DOHH2 (cell line): ENCODE measurements at regions not wholly inside any gene's neighbourhood (a gene's known extent, or its start where the extent isn't known, plus 50 kb on each side); places are given as distances from the start of the nearest gene placed in this dataset.

ENCODE experiments used
- H3F3A ChIP-seq: fragments of 200-600 bp; sonication (generic), shearing (Covaris generic); 2 replicates; pipeline ENCODE4 v1.6.0; 2016; ENCODE audit warnings: antibody characterized with exemption, mild to moderate bottlenecking; ENCODE audit not compliant: control insufficient read depth, insufficient read depth
- H3K27ac ChIP-seq: fragments of 200-600 bp; sonication (generic); 2 replicates; pipeline ENCODE4 v1.5.1; 2014; ENCODE audit warnings: low read depth, mild to moderate bottlenecking, low read length, moderate library complexity
- H3K27me3 ChIP-seq: fragments of 200-600 bp; sonication (generic); 2 replicates; pipeline ENCODE4 v1.6.1; 2014; ENCODE audit warnings: mild to moderate bottlenecking, low read length, mixed read lengths; ENCODE audit not compliant: control insufficient read depth
- H3K36me3 ChIP-seq: fragments of 200-600 bp; sonication (generic); 2 replicates; pipeline ENCODE4 v1.6.1; 2014; ENCODE audit warnings: mild to moderate bottlenecking, low read length, moderate library complexity, mixed read lengths; ENCODE audit not compliant: control insufficient read depth
- H3K4me1 ChIP-seq: fragments of 200-600 bp; sonication (generic); 2 replicates; pipeline ENCODE4 v1.6.1; 2014; ENCODE audit warnings: mild to moderate bottlenecking, low read length, mixed read lengths; ENCODE audit not compliant: control insufficient read depth
- H3K4me2 ChIP-seq: fragments of 200-600 bp; sonication (generic); 2 replicates; pipeline ENCODE4 v1.6.0; 2014; ENCODE audit warnings: mild to moderate bottlenecking, low read length, moderate library complexity
- H3K4me3 ChIP-seq: fragments of 200-600 bp; sonication (generic); 2 replicates; pipeline ENCODE4 v1.5.1; 2014; ENCODE audit warnings: mild to moderate bottlenecking, low read length, mixed read lengths
- H3K79me2 ChIP-seq: fragments of 200-600 bp; sonication (generic); 2 replicates; pipeline ENCODE4 v1.6.1; 2014; ENCODE audit warnings: mild to moderate bottlenecking, low read length, mixed read lengths; ENCODE audit not compliant: control insufficient read depth
- H3K9me2 ChIP-seq: fragments of 200-600 bp; sonication (generic); replicated peaks from 2 replicates; pipeline ENCODE4 v1.6.1; 2014; ENCODE audit warnings: mild to moderate bottlenecking, low read length, mixed read lengths; ENCODE audit not compliant: control insufficient read depth
- H3K9me3 ChIP-seq: fragments of 200-600 bp; sonication (generic); 2 replicates; pipeline ENCODE4 v1.6.1; 2014; ENCODE audit warnings: antibody characterized with exemption, low read length, mixed read lengths; ENCODE audit not compliant: control insufficient read depth, insufficient read depth
- H4K20me1 ChIP-seq: fragments of 200-600 bp; sonication (generic); 2 replicates; pipeline ENCODE4 v1.6.0; 2014; ENCODE audit warnings: low read depth, mild to moderate bottlenecking, antibody characterized with exemption, low read length, moderate library complexity; ENCODE audit not compliant: control insufficient read depth, insufficient read depth
- CTCF ChIP-seq: fragments of 200-600 bp; sonication (generic); IDR thresholded peaks from one replicate; pipeline ENCODE4 v1.5.1; 2014; ENCODE audit warnings: antibody characterized with exemption, mild to moderate bottlenecking, low read depth, low read length; ENCODE audit not compliant: poor library complexity, severe bottlenecking
- EZH2phosphoT487 ChIP-seq: fragments of 200-600 bp; sonication (generic); IDR thresholded peaks from 2 replicates; pipeline ENCODE4 v1.6.1; 2017; ENCODE audit warnings: borderline replicate concordance, mild to moderate bottlenecking, antibody characterized with exemption, low read length, moderate library complexity, mixed read lengths

- H3K9me3 ChIP-seq: no peaks in the 10 kb centered on the region
- H3K36me3 ChIP-seq: no peaks in the 10 kb centered on the region
- H3K4me3 ChIP-seq: no peak overlapping the region
- H3K4me1 ChIP-seq: no peaks in the 10 kb centered on the region
- no peak overlapping the region for H3K4me2 ChIP-seq
- no peaks in the 10 kb centered on the region for H3K79me2 ChIP-seq
- no peaks in the 10 kb centered on the region for H3K27me3 ChIP-seq
- TF ChIP-seq EZH2phosphoT487 (no peak), CTCF (no peak)
- H4K20me1 ChIP-seq: no peaks in the 10 kb centered on the region
- no peaks in the 10 kb centered on the region for H3F3A ChIP-seq
- no peaks in the 10 kb centered on the region for H3K9me2 ChIP-seq
- H3K27ac ChIP-seq: no peak overlapping the region
Measured at GRCh38 chr5:167642779-167643517, 648.5 kb upstream of the WWC1 start.

GRCh38 chr5:167643631-167644280 lies 647.7 kb upstream of the WWC1 start:
- Histone ChIP-seq H3K27ac (no peak overlapping the region), H3K4me1 (no peaks in the 10 kb centered on the region)
- no peak for TF ChIP-seq EZH2phosphoT487
- no peak for TF ChIP-seq CTCF

GRCh38 chr5:167644619-167645018 lies 646.8 kb upstream of the WWC1 start:
- Histone ChIP-seq H3K36me3 (no peaks in the 10 kb centered on the region), H3K9me2 (no peaks in the 10 kb centered on the region), H3K79me2 (no peaks in the 10 kb centered on the region), H3K27me3 (no peaks in the 10 kb centered on the region), H3F3A (no peaks in the 10 kb centered on the region), H3K9me3 (no peaks in the 10 kb centered on the region), H4K20me1 (no peaks in the 10 kb centered on the region), H3K4me2 (no peak overlapping the region), H3K27ac (no peak overlapping the region), H3K4me1 (no peaks in the 10 kb centered on the region), H3K4me3 (no peak overlapping the region)
- TF ChIP-seq EZH2phosphoT487 (no peak), CTCF (no peak)

More at GRCh38 chr5:167643631-167644280, 647.7 kb upstream of the WWC1 start:
- Histone ChIP-seq H3F3A (no peaks in the 10 kb centered on the region), H3K79me2 (no peaks in the 10 kb centered on the region), H3K4me3 (no peak overlapping the region), H4K20me1 (no peaks in the 10 kb centered on the region), H3K4me2 (no peak overlapping the region), H3K9me2 (no peaks in the 10 kb centered on the region), H3K36me3 (no peaks in the 10 kb centered on the region), H3K27me3 (no peaks in the 10 kb centered on the region), H3K9me3 (no peaks in the 10 kb centered on the region)
